ENCODE measurements at regions not wholly inside any gene's neighbourhood (a gene's known extent, or its start where the extent isn't known, plus 50 kb on each side); places are given as distances from the start of the nearest gene placed in this dataset.
A peak's percentile ranks its signal among the peaks of the same experiment; 100 is the strongest.

- in situ Hi-C loops (cut with HindIII; ENCODE audit: low pct_unique_long_range_greater_than_20kb, low sequenced_read_pairs): loop anchor here (25.0 kb wide), 1 partner anchor 393 kb away; no protein-coding TSS in a partner anchor
These were observed 110.7 kb upstream of the GZMB start for GRCh38 chr14:24744641-24745040.

GRCh38 chr14:24741871-24742270 is 107.9 kb upstream of the GZMB start:
- no peak for DNase-seq (ENCODE audit: low read depth, low spot score)
- in situ Hi-C loops (cut with HindIII; ENCODE audit: low pct_unique_long_range_greater_than_20kb, low sequenced_read_pairs): loop anchor here (25.0 kb wide), 1 partner anchor 395 kb away; no protein-coding TSS in a partner anchor

More at GRCh38 chr14:24744641-24745040, 110.7 kb upstream of the GZMB start:
- no peak for DNase-seq (ENCODE audit: low read depth, low spot score)

DNA sequence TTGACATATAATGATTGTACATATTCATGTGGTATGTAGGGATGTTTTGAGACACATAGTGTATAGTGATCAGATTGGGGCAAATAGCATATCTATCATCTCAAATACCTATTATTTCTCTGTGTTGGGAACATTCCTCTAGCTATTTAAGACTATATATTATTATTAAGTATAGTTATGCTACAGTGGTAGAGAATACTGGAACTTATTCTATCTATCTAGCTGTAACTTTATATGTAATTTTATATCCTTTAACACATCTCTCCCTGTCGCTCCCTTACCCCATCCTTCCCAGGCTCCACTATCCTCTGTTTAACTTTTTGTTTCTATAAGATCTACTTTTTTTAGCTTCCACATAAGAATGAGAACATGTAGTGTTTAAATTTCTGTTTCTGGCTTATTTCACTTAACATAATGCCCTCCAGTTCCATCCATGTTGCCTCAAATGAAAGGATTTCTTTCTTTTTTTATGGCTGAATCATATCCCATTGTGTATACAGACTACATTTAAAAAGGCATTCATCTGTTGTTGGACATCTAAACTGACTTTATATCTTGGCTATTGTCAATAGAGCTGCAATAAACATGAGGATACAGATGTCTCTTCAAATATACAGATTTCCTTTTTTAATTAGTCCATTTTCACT is 102.1 kb upstream of the GZMB start:
- in situ Hi-C loops (cut with HindIII; ENCODE audit: low pct_unique_long_range_greater_than_20kb, low sequenced_read_pairs): loop anchor here (25.0 kb wide), 1 partner anchor 401 kb away; no protein-coding TSS in a partner anchor
- peak; percentile 37 for DNase-seq (ENCODE audit: low read depth, low spot score)

DNA sequence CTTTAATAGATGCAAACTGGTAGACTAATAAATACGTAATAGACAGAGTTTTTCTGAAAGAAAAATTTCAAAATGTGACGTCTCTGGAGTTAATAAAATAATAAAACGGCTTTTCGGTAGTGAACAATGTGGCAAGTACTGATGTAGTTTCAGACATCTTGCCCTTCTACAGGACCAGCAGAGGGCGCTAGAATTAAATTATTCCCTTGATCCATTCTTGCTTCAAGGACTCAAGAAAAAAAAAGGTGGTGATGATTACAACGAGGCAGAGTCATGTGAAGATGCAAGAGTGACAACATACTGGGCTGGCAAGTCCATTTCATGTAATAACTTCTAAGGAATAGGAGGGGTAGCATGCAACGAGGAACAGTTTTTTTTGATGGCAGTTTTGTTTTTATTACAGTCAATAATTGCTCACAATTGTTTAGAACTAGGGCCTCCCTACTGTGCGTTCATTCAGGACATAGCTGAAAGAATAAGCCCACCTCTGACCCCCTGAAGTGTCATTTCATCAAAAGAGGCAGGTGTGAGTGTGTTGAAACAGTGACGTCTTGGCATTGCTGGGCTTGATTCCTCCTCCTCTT is 101.0 kb upstream of the GZMB start:
- in situ Hi-C loops (cut with HindIII; ENCODE audit: low pct_unique_long_range_greater_than_20kb, low sequenced_read_pairs): loop anchor here (25.0 kb wide), 1 partner anchor 402 kb away; no protein-coding TSS in a partner anchor
- peak; percentile 82 for DNase-seq (ENCODE audit: low read depth, low spot score)

DNA sequence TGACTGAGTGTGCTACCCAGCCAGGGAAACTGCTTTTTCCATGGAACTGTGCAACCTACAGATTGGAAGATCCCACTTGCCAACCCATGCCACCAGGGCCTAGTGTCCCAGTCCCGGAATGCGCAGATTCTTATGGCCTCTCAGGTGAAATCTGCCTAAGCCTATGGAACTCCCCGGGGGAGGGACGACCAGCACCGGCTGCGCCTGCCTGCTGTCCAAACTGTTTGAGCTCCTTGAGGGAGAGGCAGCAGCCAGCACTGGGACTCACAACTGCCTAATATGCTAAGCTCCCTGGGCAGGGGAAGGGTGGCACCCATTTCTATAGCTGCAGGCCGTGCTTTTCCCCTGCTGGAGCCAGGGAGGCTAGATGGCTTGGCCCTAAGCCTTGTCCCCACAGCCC is 92.5 kb upstream of the GZMB start:
- in situ Hi-C loops (cut with HindIII; ENCODE audit: low pct_unique_long_range_greater_than_20kb, low sequenced_read_pairs): loop anchor here (25.0 kb wide), 1 partner anchor 411 kb away; no protein-coding TSS in a partner anchor
- DNase-seq (ENCODE audit: low read depth, low spot score): no peak

DNA sequence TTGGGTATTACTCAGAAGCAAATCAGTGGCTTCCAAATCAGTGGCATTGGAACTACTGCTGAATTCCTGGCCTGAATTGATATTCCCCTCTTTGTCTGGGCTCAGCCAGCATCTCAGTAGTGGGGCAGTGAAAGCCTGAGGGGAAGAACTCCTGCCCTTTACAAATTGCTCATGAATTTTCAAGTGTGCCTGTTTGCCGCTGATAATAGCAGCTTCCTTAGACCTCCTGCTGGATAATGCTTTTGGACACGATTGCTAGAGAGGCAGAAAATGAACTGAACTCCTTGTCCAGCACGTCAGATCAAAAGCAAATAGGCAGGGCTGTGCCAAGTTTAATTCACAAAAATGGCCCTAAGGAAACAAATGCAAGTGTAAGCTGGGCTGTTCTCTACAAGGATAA is 91.3 kb upstream of the GZMB start:
- in situ Hi-C loops (cut with HindIII; ENCODE audit: low pct_unique_long_range_greater_than_20kb, low sequenced_read_pairs): loop anchor here (25.0 kb wide), 1 partner anchor 412 kb away; no protein-coding TSS in a partner anchor
- DNase-seq (ENCODE audit: low read depth, low spot score): no peak

- DNase-seq (ENCODE audit: low read depth, low spot score): no peak
- in situ Hi-C loops (cut with HindIII; ENCODE audit: low pct_unique_long_range_greater_than_20kb, low sequenced_read_pairs): no loop called here
These were observed 87.8 kb upstream of the GZMB start for GRCh38 chr14:24721775-24722174.

- no peak for DNase-seq (ENCODE audit: low read depth, low spot score)
These were observed 81.2 kb upstream of the GZMB start for GRCh38 chr14:24715239-24715638.

DNA sequence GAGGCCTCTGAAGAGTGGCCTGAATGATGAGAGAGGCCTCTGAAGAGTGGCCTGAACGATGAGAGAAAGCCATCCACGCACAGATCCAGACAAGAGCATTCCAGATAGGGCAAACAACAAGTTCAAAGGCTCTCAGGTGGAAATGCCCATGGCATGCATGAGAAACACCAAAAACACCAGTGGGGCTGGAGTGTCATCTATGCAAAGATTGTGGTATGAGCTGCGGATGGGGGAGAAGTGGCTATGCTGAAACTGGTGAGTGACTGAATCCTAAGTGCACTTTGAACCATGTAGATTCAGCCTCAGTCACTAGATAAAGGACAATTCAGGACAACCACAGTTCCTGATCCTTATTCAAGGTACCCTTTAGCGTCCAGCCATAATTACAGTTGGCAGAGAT is 79.4 kb upstream of the GZMB start:
- in situ Hi-C loops (cut with HindIII; ENCODE audit: low pct_unique_long_range_greater_than_20kb, low sequenced_read_pairs): no loop called here

More at GRCh38 chr14:24715239-24715638, 81.2 kb upstream of the GZMB start:
- in situ Hi-C loops (cut with HindIII; ENCODE audit: low pct_unique_long_range_greater_than_20kb, low sequenced_read_pairs): no loop called here

DNA sequence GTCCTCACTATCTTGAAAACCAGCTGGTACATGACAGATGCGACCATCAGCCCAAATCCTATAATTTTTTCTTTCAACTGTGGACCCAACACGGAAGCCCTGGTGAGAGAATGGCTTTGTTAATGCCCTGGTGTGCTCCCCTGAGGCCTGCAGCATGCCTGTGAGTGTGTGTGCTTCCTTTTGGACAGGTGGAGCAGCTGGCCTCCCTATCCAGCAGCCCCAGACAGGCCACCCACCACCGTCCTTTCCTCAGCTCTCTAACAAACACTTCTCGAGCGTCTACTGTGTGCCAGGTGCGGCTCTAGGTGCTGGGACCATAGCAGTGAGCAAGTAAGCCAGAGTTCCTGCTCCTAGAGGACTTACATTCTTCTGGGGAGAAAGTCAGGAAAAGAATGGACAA is 78.9 kb upstream of the GZMB start:
- no peak for DNase-seq (ENCODE audit: low read depth, low spot score)
- in situ Hi-C loops (cut with HindIII; ENCODE audit: low pct_unique_long_range_greater_than_20kb, low sequenced_read_pairs): no loop called here

More for the DNA sequence above, 79.4 kb upstream of the GZMB start:
- no peak for DNase-seq (ENCODE audit: low read depth, low spot score)

DNA sequence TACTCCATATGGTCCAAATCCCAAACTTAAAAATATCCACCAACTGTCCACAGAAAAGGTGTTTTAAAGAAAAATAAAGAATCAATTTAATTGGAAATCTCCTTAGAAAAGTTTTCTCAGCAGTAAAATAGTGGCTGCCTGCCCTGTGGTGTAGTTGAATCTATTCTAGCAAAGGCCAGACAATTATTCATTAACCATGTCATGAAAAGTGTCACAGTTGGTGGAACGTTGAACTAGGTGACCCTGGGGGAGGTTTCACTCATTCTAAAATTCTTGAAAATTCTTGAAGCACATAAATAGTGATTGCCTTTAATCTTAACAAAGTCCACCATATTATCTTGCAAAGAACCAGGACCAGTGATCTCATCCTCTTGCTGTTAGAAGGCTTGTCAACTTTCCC is 78.4 kb upstream of the GZMB start:
- no peak for DNase-seq (ENCODE audit: low read depth, low spot score)
- in situ Hi-C loops (cut with HindIII; ENCODE audit: low pct_unique_long_range_greater_than_20kb, low sequenced_read_pairs): no loop called here

DNA sequence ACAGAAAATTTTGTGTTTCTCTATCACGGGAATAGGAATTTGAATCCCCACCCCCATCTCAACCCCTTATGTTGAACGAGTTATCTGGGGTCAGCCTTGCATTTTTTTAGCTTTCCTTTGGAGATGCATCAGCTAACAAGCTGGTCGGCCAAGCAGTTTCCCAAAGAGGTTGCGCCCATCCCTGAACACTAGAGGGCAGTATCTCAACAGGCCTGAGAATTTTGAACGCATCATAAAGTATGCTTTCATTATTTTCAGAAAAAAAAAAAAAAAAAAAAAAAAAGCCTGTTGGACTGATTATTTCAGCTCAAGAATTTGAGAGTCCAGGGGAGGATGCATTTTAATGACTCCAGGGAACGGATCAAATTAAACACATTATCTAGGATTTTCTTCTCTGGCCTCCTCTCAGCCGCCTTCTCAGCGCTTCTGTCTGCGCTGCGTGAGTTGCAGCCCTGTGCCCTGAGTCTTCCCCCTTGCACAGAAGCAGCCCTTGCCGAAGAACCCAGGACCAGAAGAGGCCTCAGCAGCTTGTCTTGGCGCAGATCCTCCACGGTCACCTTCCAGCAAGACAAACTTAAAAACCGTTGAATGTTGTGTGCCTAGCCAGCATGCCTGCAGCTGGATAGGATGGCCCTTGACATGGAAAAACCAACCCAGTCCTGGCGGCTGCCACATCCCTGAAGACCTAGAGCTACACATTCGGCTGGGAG is 76.6 kb upstream of the GZMB start:
- DNase-seq (ENCODE audit: low read depth, low spot score): peak; percentile 81
- in situ Hi-C loops (cut with HindIII; ENCODE audit: low pct_unique_long_range_greater_than_20kb, low sequenced_read_pairs): no loop called here

- DNase-seq (ENCODE audit: low read depth, low spot score): no peak
- in situ Hi-C loops (cut with HindIII; ENCODE audit: low pct_unique_long_range_greater_than_20kb, low sequenced_read_pairs): no loop called here
These were observed 74.7 kb upstream of the GZMB start for GRCh38 chr14:24708684-24709083.

DNA sequence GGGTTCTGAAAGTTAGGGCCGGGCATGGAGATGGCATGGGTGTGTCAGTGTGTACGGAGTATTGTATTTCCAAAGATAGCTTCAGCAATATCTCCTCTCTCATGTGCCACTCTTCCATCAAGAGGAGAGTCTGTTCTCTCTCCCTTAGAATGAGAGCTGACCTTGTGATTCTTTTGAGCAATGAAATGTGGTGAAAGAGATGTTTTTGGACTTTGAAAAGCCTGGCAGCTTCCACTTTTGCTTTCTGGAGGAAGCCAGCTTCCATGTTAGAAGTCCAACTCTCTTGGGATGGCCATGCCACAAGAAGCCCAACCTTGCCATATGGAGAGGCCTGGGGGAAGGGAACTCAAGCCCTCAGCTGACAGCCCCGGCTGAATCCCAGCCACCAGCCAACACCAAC is 72.4 kb upstream of the GZMB start:
- in situ Hi-C loops (cut with HindIII; ENCODE audit: low pct_unique_long_range_greater_than_20kb, low sequenced_read_pairs): no loop called here

DNA sequence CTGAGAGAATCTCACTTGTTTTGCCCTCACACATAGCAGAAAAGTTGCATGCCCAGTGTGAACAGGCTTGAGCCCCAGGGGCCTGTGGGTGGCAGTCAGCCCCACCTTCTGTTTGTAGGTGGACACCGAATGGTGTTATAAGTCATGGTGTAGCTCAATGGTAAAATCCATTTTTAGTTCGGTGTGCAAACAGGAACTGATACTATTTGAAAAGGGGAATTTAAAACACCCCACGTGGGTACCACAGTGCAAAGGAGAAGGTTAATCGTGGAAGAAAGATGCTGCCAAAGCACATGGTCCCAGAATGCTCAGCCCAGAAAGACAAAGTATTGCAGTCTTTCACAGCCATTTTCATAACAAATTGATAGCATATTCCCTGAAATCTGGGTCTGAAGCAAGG is 71.8 kb upstream of the GZMB start:
- in situ Hi-C loops (cut with HindIII; ENCODE audit: low pct_unique_long_range_greater_than_20kb, low sequenced_read_pairs): no loop called here
- no peak for DNase-seq (ENCODE audit: low read depth, low spot score)

More for the DNA sequence above, 72.4 kb upstream of the GZMB start:
- DNase-seq (ENCODE audit: low read depth, low spot score): no peak

DNA sequence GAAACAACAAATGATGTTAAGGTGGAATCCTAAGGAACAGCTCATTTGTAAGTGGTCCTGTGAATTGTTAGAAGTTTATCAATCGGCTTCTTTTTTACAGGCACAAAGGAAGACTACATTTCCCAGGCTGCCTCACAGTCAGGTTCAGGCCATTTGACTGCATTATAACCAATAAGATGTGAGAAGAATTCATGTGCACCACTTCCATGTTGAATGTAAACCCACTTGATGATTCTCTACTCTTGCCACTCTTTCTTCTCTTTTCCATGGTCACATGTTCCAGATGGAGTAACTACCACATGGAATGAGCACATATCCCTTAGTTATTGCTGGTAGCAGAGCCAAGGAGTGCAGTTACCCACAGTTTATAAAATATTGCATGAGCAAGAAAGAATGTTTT is 67.1 kb upstream of the GZMB start:
- in situ Hi-C loops (cut with HindIII; ENCODE audit: low pct_unique_long_range_greater_than_20kb, low sequenced_read_pairs): no loop called here
- peak; percentile 35 for DNase-seq (ENCODE audit: low read depth, low spot score)

DNA sequence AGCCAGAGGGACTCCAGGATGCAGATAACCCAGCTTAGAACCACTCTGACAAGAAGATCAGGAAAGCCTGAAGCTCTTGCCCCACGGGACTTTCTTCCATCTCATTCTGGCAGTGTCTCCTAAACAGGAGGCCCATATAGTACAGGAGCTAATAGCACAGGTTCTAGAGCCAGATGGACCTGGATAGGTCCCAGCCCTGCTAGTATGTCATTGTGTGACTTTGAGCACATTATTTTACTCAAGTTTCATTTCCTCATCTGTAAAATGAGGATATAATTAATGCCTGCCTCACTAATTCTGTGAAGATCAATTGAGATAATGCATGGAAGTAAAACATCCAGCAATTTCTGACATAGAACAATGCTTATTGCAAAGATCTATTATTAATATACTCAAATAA is 66.5 kb upstream of the GZMB start:
- in situ Hi-C loops (cut with HindIII; ENCODE audit: low pct_unique_long_range_greater_than_20kb, low sequenced_read_pairs): no loop called here

DNA sequence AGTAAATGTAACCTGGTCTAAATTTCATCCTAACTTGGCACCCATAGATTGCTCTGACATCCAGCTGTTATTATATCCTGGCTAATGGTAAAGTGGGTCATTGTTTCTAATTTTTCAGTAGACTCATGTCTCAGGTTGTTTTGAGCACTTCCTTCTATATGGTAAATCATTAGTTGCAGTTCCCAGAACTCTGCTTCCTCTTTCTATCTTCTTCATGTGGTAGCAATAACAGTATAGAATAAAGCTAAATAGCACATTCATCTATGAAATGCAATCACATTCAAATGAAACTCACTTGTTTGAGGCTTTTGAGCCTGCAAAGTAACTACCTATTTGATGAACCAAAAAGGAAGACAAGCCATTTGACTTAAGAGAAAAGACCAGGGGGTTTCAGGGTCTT is 65.1 kb upstream of the GZMB start:
- in situ Hi-C loops (cut with HindIII; ENCODE audit: low pct_unique_long_range_greater_than_20kb, low sequenced_read_pairs): no loop called here
- DNase-seq (ENCODE audit: low read depth, low spot score): no peak

More for the DNA sequence above, 66.5 kb upstream of the GZMB start:
- DNase-seq (ENCODE audit: low read depth, low spot score): no peak
